ENCODE measurements at regions not wholly inside any gene's neighbourhood (a gene's known extent, or its start where the extent isn't known, plus 50 kb on each side); places are given as distances from the start of the nearest gene placed in this dataset.

GRCh38 chr18:78521744-78522143 is 457.9 kb upstream of the SALL3 start:
- TF ChIP-seq CTCF (IDR thresholded peaks at IDR 0.05; ENCODE audit: extremely low read depth, insufficient read depth, missing control alignments), result no peak

GRCh38 chr18:78522507-78522906 is 457.1 kb upstream of the SALL3 start:
- DNase-seq (ENCODE audit: low spot score), result no peak
- in situ Hi-C loops (cut with MboI; ENCODE audit: low pct_unique_long_range_greater_than_20kb, low sequenced_read_pairs, unreplicated experiment), result no loop called here
- no peak for TF ChIP-seq CTCF (IDR thresholded peaks at IDR 0.05; ENCODE audit: extremely low read depth, insufficient read depth, missing control alignments)

More at GRCh38 chr18:78521744-78522143, 457.9 kb upstream of the SALL3 start:
- no peak for DNase-seq (ENCODE audit: low spot score)
- in situ Hi-C loops (cut with MboI; ENCODE audit: low pct_unique_long_range_greater_than_20kb, low sequenced_read_pairs, unreplicated experiment), result no loop called here

- no peak for TF ChIP-seq CTCF (IDR thresholded peaks at IDR 0.05; ENCODE audit: extremely low read depth, insufficient read depth, missing control alignments)
- DNase-seq (ENCODE audit: low spot score), result no peak
- in situ Hi-C loops (cut with MboI; ENCODE audit: low pct_unique_long_range_greater_than_20kb, low sequenced_read_pairs, unreplicated experiment), result no loop called here
Measured at GRCh38 chr18:78523850-78524249, 455.8 kb upstream of the SALL3 start.

GRCh38 chr18:78525366-78526111 is 454.1 kb upstream of the SALL3 start:
- DNase-seq (ENCODE audit: low spot score), result no peak
- TF ChIP-seq CTCF (IDR thresholded peaks at IDR 0.05; ENCODE audit: extremely low read depth, insufficient read depth, missing control alignments), result no peak
- in situ Hi-C loops (cut with MboI; ENCODE audit: low pct_unique_long_range_greater_than_20kb, low sequenced_read_pairs, unreplicated experiment), result no loop called here

- in situ Hi-C loops (cut with MboI; ENCODE audit: low pct_unique_long_range_greater_than_20kb, low sequenced_read_pairs, unreplicated experiment), result no loop called here
- no peak for DNase-seq (ENCODE audit: low spot score)
- TF ChIP-seq CTCF (IDR thresholded peaks at IDR 0.05; ENCODE audit: extremely low read depth, insufficient read depth, missing control alignments), result no peak
Measured at GRCh38 chr18:78526275-78526674, 453.3 kb upstream of the SALL3 start.

GRCh38 chr18:78526923-78527711 is 452.5 kb upstream of the SALL3 start:
- in situ Hi-C loops (cut with MboI; ENCODE audit: low pct_unique_long_range_greater_than_20kb, low sequenced_read_pairs, unreplicated experiment), result no loop called here
- DNase-seq (ENCODE audit: low spot score), result no peak

More at GRCh38 chr18:78526923-78527711, 452.5 kb upstream of the SALL3 start:
- TF ChIP-seq CTCF (IDR thresholded peaks at IDR 0.05; ENCODE audit: extremely low read depth, insufficient read depth, missing control alignments), result no peak
